HFFc6 (cell line): ENCODE measurements at regions not wholly inside any gene's neighbourhood (a gene's known extent, or its start where the extent isn't known, plus 50 kb on each side); places are given as distances from the start of the nearest gene placed in this dataset.
"Not testable (repeated sequence)": the region's sequence is repeated elsewhere in the genome, so short reads cannot be mapped to it uniquely, and the experiment has no call there.

Experiments used
- DNase-seq: peaks from one replicate; pipeline ENCODE4 v3.0.0-alpha.2; 2018
- H3K27ac Mint-ChIP-seq: 2 replicates; pipeline ENCODE4 v1.8.0; 2020; ENCODE audit warnings: mild to moderate bottlenecking, mixed read lengths
- H3K27me3 Mint-ChIP-seq: 2 replicates; pipeline ENCODE4 v1.8.0; 2021; ENCODE audit warnings: mild to moderate bottlenecking, moderate library complexity, mixed read lengths; ENCODE audit not compliant: insufficient read depth
- H3K36me3 Mint-ChIP-seq: 2 replicates; pipeline ENCODE4 v1.8.0; 2021; ENCODE audit warnings: low read depth, mixed read lengths
- H3K4me1 Mint-ChIP-seq: 2 replicates; pipeline ENCODE4 v1.8.0; 2020; ENCODE audit warnings: low read depth, mixed read lengths
- H3K4me3 Mint-ChIP-seq: 2 replicates; pipeline ENCODE4 v1.8.0; 2020; ENCODE audit warnings: mild to moderate bottlenecking, moderate library complexity, mixed read lengths
- H3K9me3 Mint-ChIP-seq: 2 replicates; pipeline ENCODE4 v1.8.0; 2020; ENCODE audit warnings: mild to moderate bottlenecking, mixed read lengths
- CTCF ChIP-seq: fragments of 200-600 bp; sonication (generic); IDR thresholded peaks from 2 replicates; pipeline ENCODE4 v1.5.0; 2021; ENCODE audit warnings: antibody characterized with exemption, mild to moderate bottlenecking

- DNase-seq: no peak
- no peak overlapping the region for H3K4me3 Mint-ChIP-seq
- no peak for TF ChIP-seq CTCF
- H3K9me3 Mint-ChIP-seq: no peaks in the 10 kb centered on the region
- H3K4me1 Mint-ChIP-seq: no peaks in the 10 kb centered on the region
- H3K36me3 Mint-ChIP-seq: no peaks in the 10 kb centered on the region
- no peak overlapping the region for H3K27ac Mint-ChIP-seq
- peaks cover 2% of the 10 kb centered on the region; the same call in 1 of the 2 replicates for H3K27me3 Mint-ChIP-seq
Observed at GRCh38 chr1:245008761-245009160, 144.4 kb upstream of the HNRNPU start.

- Mint-ChIP-seq H3K4me3 (no peak overlapping the region), H3K9me3 (no peaks in the 10 kb centered on the region), H3K4me1 (no peaks in the 10 kb centered on the region), H3K36me3 (no peaks in the 10 kb centered on the region), H3K27me3 (peaks cover 2% of the 10 kb centered on the region; the same call in 1 of the 2 replicates), H3K27ac (no peak overlapping the region)
- TF ChIP-seq CTCF: no peak
- no peak for DNase-seq
Observed at GRCh38 chr1:245007852-245008251, 143.5 kb upstream of the HNRNPU start.

DNA sequence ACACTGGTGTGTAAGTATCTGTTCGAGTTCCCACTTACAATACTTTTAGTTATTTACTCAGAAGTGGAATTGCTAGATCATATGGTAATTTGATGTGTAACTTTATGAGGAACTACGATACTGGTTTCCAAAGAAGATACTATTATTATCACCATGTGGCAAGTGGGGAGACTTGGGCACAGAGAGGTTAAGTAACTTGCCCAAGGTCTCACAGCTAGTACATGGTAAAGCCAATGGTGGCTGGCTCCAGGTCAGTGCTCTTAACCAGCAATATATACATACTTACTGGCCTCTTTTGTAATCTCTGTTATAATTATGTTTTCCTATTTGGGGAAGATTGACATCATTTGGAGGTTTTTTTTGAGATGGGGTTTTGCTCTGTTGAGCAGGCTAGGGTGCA is 138.9 kb upstream of the HNRNPU start:
- H3K4me1 Mint-ChIP-seq: no peaks in the 10 kb centered on the region
- no peak for TF ChIP-seq CTCF
- H3K27me3 Mint-ChIP-seq: no peaks in the 10 kb centered on the region
- no peaks in the 10 kb centered on the region for H3K36me3 Mint-ChIP-seq
- no peak overlapping the region for H3K4me3 Mint-ChIP-seq
- no peak overlapping the region for H3K27ac Mint-ChIP-seq
- H3K9me3 Mint-ChIP-seq: no peaks in the 10 kb centered on the region
- DNase-seq: no peak

DNA sequence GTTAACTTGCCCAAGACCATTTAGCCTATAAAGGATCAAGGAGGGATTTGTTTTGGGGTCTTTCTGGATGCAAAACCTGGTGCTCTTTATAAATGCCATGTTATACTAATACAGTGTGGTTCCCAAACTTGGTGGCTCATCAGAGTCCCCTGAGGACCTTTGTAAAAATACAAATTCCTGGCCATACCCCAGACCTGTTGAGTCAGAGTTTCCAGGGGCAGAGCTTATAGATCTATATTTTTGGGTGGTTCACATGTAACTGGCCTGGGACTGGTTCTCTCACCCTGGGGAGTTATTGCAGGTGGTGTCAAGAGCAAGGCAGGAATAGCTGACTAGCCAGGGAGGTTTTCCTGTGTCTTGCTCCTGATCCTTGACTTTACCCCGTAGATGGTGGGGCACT is 136.9 kb upstream of the HNRNPU start:
- H3K27ac Mint-ChIP-seq: no peak overlapping the region
- H3K27me3 Mint-ChIP-seq: no peaks in the 10 kb centered on the region
- H3K9me3 Mint-ChIP-seq: no peaks in the 10 kb centered on the region
- no peak for TF ChIP-seq CTCF
- no peaks in the 10 kb centered on the region for H3K36me3 Mint-ChIP-seq
- DNase-seq: no peak
- no peaks in the 10 kb centered on the region for H3K4me1 Mint-ChIP-seq
- H3K4me3 Mint-ChIP-seq: no peak overlapping the region

- DNase-seq: no peak
- H3K4me1 Mint-ChIP-seq: no peaks in the 10 kb centered on the region
- no peaks in the 10 kb centered on the region for H3K9me3 Mint-ChIP-seq
- H3K27me3 Mint-ChIP-seq: no peaks in the 10 kb centered on the region
- peaks cover 2% of the 10 kb centered on the region; the same call in 1 of the 2 replicates for H3K36me3 Mint-ChIP-seq
- TF ChIP-seq CTCF: no peak
- no peak overlapping the region for H3K27ac Mint-ChIP-seq
- H3K4me3 Mint-ChIP-seq: no peak overlapping the region
Observed at GRCh38 chr1:245000872-245001188, 136.5 kb upstream of the HNRNPU start.

GRCh38 chr1:244999644-245000043 is 135.3 kb upstream of the HNRNPU start:
- H3K4me1 Mint-ChIP-seq, DNase-seq, H3K36me3 Mint-ChIP-seq, H3K27me3 Mint-ChIP-seq, H3K27ac Mint-ChIP-seq, H3K4me3 Mint-ChIP-seq, H3K9me3 Mint-ChIP-seq: not testable (repeated sequence)
